Neural cell (in vitro differentiated cells): ENCODE measurements at regions not wholly inside any gene's neighbourhood (a gene's known extent, or its start where the extent isn't known, plus 50 kb on each side); places are given as distances from the start of the nearest gene placed in this dataset.

Experiments used
- H2AFZ ChIP-seq: fragments of 200-600, 300-800 bp; sonication (generic), shearing (Covaris generic); 2 replicates; pipeline ENCODE4 v1.6.0; 2014; ENCODE audit warnings: low read depth, mild to moderate bottlenecking, antibody characterized with exemption, low read length, moderate library complexity
- H3F3A ChIP-seq: fragments of 200-600 bp; shearing (Covaris generic); 2 replicates; pipeline ENCODE4 v1.6.1; 2016; ENCODE audit warnings: mild to moderate bottlenecking, moderate library complexity, mixed read lengths, antibody characterized with exemption, low read length; ENCODE audit not compliant: insufficient read depth, poor library complexity, severe bottlenecking
- H3K27ac ChIP-seq: fragments of 200-600, 300-800 bp; sonication (generic), shearing (Covaris generic); 2 replicates; pipeline ENCODE4 v1.5.1; 2014; ENCODE audit warnings: mild to moderate bottlenecking, low read length, moderate library complexity
- H3K27me3 ChIP-seq: fragments of 300-800, 200-600 bp; sonication (generic), shearing (Covaris generic); 2 replicates; pipeline ENCODE4 v1.6.0; 2014; ENCODE audit warnings: mild to moderate bottlenecking, low read depth, low read length, moderate library complexity; ENCODE audit not compliant: insufficient read depth
- H3K36me3 ChIP-seq: fragments of 300-800, 200-600 bp; sonication (generic), shearing (Covaris generic); 2 replicates; pipeline ENCODE4 v1.5.1; 2014; ENCODE audit warnings: mild to moderate bottlenecking, antibody characterized with exemption, low read length, moderate library complexity; ENCODE audit not compliant: insufficient read depth
- H3K4me2 ChIP-seq: fragments of 300-800, 200-600 bp; sonication (generic), shearing (Covaris generic); 2 replicates; pipeline ENCODE4 v1.6.0; 2014; ENCODE audit warnings: mild to moderate bottlenecking, low read length
- H3K4me3 ChIP-seq: fragments of 300-800, 200-600 bp; sonication (generic), shearing (Covaris generic); 2 replicates; pipeline ENCODE4 v1.5.1; 2014; ENCODE audit warnings: mild to moderate bottlenecking, low read length, moderate library complexity
- H3K79me2 ChIP-seq: fragments of 200-600 bp; shearing (Covaris generic); replicated peaks from 2 replicates; pipeline ENCODE4 v1.6.0; 2014; ENCODE audit warnings: mild to moderate bottlenecking, low read length, moderate library complexity; ENCODE audit not compliant: insufficient read depth
- H3K9ac ChIP-seq: fragments of 300-800, 200-600 bp; sonication (generic), shearing (Covaris generic); 2 replicates; pipeline ENCODE4 v1.6.1; 2016; ENCODE audit warnings: mild to moderate bottlenecking, low read length, mixed read lengths
- H3K9me2 ChIP-seq: fragments of 200-600 bp; shearing (Covaris generic); 2 replicates; pipeline ENCODE4 v1.6.1; 2016; ENCODE audit warnings: mild to moderate bottlenecking, low read length, mixed read lengths; ENCODE audit not compliant: insufficient read depth
- H3K9me3 ChIP-seq: fragments of 200-600, 300-800 bp; sonication (generic), shearing (Covaris generic); 2 replicates; pipeline ENCODE4 v1.6.1; 2016; ENCODE audit warnings: mild to moderate bottlenecking, mixed run types, low read length, moderate library complexity, mixed read lengths
- H4K20me1 ChIP-seq: fragments of 200-600 bp; shearing (Covaris generic); 2 replicates; pipeline ENCODE4 v1.6.1; 2016; ENCODE audit warnings: mild to moderate bottlenecking, mixed run types; ENCODE audit not compliant: insufficient read depth
- CTCF ChIP-seq: fragments of 450-650 bp; IDR thresholded peaks from 2 replicates; pipeline ENCODE4 v1.5.1; 2014; ENCODE audit warnings: antibody characterized with exemption, mild to moderate bottlenecking, moderate library complexity; ENCODE audit not compliant: poor library complexity, severe bottlenecking
- EP300 ChIP-seq: fragments of 450-650 bp; conservative IDR thresholded peaks from 2 replicates; pipeline ENCODE4 v1.6.1; 2014; ENCODE audit warnings: antibody characterized with exemption, mild to moderate bottlenecking, moderate library complexity; ENCODE audit not compliant: poor library complexity, severe bottlenecking
- EZH2 ChIP-seq: fragments of 200-600, 300-800 bp; shearing (Covaris generic), sonication (generic); IDR thresholded peaks from 2 replicates; pipeline ENCODE4 v1.6.1; 2014; ENCODE audit warnings: antibody characterized with exemption, low read length, borderline replicate concordance, mild to moderate bottlenecking; ENCODE audit not compliant: insufficient read depth, poor library complexity, severe bottlenecking
- MXI1 ChIP-seq: fragments of 450-650 bp; conservative IDR thresholded peaks from 2 replicates; pipeline ENCODE4 v1.6.1; 2014; ENCODE audit warnings: antibody characterized with exemption, mild to moderate bottlenecking; ENCODE audit not compliant: poor library complexity, severe bottlenecking
- POLR2AphosphoS5 ChIP-seq: IDR thresholded peaks from 2 replicates; pipeline ENCODE4 v1.6.1; 2012
- RAD21 ChIP-seq: fragments of 450-650 bp; conservative IDR thresholded peaks from 2 replicates; pipeline ENCODE4 v1.6.1; 2014; ENCODE audit warnings: antibody characterized with exemption, mild to moderate bottlenecking, moderate library complexity
- REST ChIP-seq: IDR thresholded peaks from 2 replicates; pipeline ENCODE4 v1.6.1; 2012; ENCODE audit warnings: borderline replicate concordance
- SMC3 ChIP-seq: fragments of 450-650 bp; conservative IDR thresholded peaks from 2 replicates; pipeline ENCODE4 v1.6.1; 2014; ENCODE audit warnings: antibody characterized with exemption, mild to moderate bottlenecking, moderate library complexity; ENCODE audit not compliant: poor library complexity
- TAF1 ChIP-seq: IDR thresholded peaks from 2 replicates; pipeline ENCODE4 v1.6.1; 2012; ENCODE audit warnings: low read depth

GRCh38 chr18:47425365-47425764, 173.9 kb upstream of the SKOR2 start:
- no peak overlapping the region for H3K9ac ChIP-seq
- H4K20me1 ChIP-seq = no peaks in the 10 kb centered on the region
- H3K4me2 ChIP-seq = no peak overlapping the region
- no peak overlapping the region for H3K27ac ChIP-seq
- H3K79me2 ChIP-seq = no peaks in the 10 kb centered on the region
- TF ChIP-seq EZH2 (no peak), POLR2AphosphoS5 (no peak), CTCF (no peak), TAF1 (no peak), RAD21 (no peak), MXI1 (no peak), EP300 (no peak), REST (no peak), SMC3 (no peak)
- H3K4me3 ChIP-seq = no peak overlapping the region
- no peaks in the 10 kb centered on the region for H3K9me3 ChIP-seq
- no peaks in the 10 kb centered on the region for H3F3A ChIP-seq
- no peaks in the 10 kb centered on the region for H3K27me3 ChIP-seq
- no peaks in the 10 kb centered on the region for H3K9me2 ChIP-seq
- no peak overlapping the region for H2AFZ ChIP-seq
- no peaks in the 10 kb centered on the region for H3K36me3 ChIP-seq

GRCh38 chr18:47422524-47422923, 171.1 kb upstream of the SKOR2 start:
- TF ChIP-seq CTCF (no peak), EP300 (no peak), MXI1 (no peak), REST (no peak), RAD21 (no peak), SMC3 (no peak), TAF1 (no peak)
- no peak overlapping the region for H3K9ac ChIP-seq
- H3K4me3 ChIP-seq = no peak overlapping the region
- H3K9me3 ChIP-seq = no peaks in the 10 kb centered on the region
- H3F3A ChIP-seq = no peaks in the 10 kb centered on the region
- H3K27ac ChIP-seq = no peak overlapping the region
- H3K79me2 ChIP-seq = no peaks in the 10 kb centered on the region
- H3K36me3 ChIP-seq = no peaks in the 10 kb centered on the region
- H4K20me1 ChIP-seq = no peaks in the 10 kb centered on the region
- no peak overlapping the region for H3K4me2 ChIP-seq
- no peak overlapping the region for H2AFZ ChIP-seq
- H3K27me3 ChIP-seq = no peaks in the 10 kb centered on the region
- H3K9me2 ChIP-seq = no peaks in the 10 kb centered on the region
